ENCODE measurements at regions not wholly inside any gene's neighbourhood (a gene's known extent, or its start where the extent isn't known, plus 50 kb on each side); places are given as distances from the start of the nearest gene placed in this dataset.

DNA sequence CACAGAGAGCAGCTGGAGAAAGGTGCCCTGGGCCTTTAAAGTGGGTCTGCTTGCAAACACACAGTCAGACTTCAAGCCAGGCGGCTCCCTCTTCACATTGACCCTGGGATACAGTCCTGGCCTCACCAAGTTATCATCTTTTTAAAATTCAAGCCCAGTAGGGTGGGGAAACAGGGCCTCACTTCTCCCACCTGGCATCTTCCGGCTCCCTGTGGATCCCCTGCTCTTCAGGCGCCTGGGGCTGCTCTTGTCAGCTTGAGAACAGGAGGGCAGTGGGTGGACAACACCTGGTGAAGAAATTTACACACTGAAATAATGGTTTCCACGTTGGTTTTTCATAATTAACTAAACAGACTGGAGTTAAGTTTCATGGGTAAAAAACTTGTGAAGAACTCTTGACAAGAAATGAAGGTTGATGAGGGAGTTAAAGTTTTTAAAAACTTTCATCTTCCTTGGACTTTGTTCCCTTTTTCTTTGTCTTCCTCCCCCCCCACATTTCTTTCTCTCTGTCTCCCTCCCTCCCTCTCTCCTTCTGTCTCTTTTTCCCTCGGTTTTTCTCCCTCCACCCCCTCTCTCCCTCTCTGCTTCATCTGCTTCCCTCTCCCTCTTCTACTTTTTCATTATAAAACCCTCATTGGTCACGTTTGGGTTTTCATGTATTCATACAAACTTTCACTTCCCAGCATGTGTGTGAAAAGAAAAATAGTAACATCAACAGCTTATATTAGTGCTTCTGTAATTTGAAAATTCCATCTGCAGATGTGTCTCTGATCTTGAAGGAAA is 219.6 kb downstream of the DMRT2 start:
- no peak for DNase-seq

DNA sequence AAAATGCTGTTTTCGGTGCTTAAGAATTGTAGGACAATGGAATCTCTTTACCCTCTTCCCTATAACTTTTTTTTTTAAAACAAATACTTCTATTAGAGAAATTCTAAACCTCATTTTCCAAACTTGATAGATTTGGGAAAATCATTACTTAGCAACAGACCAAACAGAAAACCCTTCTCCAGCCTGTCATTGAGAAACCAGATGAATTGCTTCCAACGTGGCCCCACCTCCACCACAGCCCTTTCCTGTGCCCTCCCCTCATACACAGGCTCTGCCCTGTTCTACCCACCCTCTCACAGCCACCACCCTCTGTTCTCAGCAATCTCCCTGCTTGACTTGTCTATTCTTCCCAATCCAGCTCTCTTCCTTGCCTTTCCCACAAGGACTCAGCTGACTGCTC is 221.2 kb downstream of the DMRT2 start:
- DNase-seq, result no peak

DNA sequence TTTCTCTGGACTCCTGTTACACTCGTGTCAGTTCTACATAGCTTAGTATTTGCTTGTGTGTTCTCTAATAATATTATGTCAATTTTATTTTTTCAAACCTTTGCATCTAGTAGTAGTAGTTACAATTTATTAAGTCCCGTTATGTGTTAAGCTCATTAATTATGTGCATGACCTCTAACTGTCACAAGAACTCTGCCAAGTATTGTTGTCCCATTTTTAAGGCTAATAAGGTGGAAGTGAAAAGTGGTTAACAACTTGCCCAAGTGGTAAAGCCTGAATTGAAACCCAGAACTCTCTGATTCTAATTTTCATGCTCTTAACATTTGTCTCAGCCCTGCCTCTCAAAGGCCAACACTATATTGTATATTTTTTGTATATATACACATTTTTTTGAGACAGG is 221.6 kb downstream of the DMRT2 start:
- DNase-seq, result no peak

DNA sequence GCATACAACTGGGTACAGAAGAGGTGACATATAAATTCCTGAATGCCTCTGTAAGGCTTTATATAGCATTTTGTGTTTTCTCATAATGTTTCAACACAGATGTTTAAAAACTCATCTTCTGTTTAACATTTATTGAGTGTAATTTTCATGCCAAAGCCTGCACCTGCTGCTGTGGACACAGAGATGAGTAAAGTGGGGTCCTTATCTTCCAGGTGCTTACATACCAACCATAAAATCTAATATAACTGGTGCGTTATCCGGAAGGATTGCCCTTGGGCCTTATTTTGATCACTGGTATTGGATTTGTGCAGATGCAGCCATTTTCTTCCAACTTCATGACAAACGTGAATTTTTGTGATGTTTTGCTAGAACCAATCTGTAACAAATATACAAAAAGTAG is 222.3 kb downstream of the DMRT2 start:
- DNase-seq, result no peak

DNA sequence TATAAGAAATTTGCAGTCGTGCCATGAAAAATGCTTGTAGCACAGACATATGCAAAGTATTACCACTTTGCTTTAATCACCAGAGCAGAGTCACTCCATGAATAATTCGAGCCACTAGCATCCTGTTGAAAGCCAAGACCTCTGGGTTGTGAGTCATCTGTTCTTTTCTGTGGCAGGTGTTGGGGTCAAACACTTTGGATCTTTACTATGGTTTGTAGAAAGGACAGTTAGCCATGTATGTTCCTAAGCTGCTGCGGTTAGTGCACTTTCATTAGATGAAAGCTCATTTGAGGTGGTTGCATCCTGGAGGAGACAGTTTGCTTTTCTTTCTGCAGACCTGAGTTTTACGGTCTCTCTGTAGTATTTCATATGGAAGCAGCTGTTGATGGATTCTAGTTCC is 223.7 kb downstream of the DMRT2 start:
- no peak for DNase-seq

DNA sequence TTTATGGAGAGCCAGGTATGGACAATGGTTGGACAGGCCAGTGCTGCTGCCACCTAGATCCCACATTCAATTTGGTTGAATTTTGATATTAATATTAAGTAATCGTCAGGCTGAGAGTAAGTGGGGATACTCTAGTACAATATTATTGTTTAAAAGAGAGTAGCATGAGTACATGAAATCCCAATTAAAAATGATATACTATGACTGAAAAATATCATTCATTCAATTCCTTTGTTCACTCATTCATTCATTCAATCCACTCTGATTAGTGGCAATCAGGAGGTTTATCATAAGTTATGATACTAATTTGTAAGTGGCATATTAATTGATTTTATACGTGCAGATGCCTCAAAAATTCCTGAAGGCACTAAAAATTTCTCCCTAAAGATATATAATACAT is 224.2 kb downstream of the DMRT2 start:
- no peak for DNase-seq

DNA sequence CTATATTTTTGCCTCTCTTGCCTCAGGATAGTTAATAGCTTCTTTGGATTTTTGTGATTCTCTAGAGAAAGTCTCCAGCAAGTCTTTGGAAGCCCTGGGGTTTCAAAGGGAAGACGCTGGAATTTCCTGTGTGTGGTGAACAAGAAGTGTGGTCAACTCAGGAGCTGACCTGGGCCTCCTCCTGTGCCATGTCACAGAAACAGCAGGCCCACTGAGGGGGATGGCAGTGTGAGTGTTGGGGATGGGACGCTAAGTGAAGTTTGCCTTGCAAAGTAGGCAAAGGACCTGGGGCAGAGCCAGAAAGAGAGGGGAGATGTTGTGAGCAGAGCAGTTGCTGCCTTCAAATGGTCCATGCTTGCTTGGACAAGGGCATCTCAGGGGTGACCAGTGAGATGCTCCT is 226.3 kb downstream of the DMRT2 start:
- DNase-seq, result no peak

DNA sequence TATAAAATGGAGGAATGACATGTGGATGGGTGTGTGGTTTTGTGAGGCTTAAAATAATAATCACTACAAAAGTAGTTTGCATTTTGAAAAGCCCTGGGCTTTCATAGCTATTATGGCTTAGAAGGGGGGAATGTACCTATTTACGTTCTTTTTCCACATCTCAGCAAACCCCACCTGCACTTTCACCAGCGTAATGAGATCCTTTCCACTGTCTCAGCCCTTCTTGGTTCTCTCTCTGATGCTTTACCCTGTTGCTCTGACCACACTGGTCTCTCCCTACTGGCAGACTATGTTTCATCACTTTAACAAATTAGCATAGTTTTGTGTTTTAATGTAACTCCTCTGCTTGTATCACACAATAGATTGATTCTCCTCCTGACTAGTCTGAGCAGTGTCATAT is 234.6 kb downstream of the DMRT2 start:
- no peak for DNase-seq

DNA sequence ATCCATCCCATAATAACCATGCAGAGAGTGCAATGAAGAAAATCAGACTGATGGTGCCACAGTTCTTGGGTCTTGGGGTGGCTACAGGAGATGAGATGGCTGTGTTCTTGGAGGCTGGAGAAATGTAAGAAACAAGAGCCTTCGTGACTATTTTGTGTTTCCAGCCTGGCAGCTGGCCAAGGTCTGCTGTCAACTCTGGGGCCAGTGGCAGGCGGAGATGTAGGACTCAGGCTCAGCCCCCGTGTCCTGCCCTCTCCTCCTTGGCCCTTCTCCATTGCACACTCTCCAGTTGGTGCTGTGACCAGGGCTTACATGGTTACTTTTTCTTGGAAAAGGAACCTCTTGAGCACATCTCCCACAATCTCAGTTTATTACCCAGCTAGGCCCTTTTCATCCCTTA is 235.4 kb downstream of the DMRT2 start:
- no peak for DNase-seq

DNA sequence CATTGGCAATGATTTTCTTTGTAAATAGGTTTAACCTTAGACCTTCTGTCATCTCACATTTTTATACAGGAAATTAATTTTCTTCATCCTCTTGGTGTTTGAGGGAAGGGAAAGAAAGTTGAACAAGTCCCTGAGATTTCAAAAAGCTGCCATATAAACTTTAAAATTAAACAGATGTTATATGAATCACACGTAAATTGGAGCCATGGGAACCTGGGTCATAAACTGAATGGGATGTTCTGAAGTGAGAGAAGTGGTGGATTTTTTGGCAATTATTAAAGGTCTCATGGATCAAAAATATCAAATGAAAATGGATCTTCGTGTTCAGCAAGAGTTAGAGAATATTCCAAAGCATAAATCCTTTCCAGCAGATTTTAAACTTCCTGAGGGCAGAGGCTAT is 242.2 kb downstream of the DMRT2 start:
- DNase-seq, result no peak

DNA sequence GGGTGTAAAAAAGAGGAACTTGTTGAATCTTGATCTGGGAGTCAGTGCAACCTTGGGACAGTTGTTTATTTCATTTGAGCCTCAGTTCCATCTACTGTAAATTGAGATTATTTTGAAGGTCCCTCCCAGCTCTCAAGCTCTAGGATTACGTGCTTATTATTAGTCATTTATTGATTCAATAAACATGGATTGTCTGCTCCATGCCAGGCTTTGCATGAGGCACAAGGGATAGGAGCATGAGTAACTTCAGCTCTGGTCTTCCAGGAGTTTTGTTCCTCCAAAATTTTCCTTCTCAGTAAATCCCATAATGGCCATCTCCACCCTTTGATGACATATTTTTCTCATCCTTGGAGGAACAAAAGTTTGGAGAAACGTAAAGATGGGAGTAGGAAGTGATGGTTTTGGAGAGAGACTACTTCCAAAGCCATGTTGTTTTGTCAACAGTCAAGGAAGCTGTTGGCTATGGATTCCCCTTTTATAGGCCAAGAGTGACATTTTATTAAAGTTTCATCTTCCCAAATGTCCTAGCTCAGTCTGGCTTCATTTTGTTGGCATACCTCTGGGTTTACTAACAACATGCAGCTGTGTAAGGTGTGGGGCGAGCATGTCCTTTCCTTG is 244.6 kb downstream of the DMRT2 start:
- no peak for DNase-seq

DNA sequence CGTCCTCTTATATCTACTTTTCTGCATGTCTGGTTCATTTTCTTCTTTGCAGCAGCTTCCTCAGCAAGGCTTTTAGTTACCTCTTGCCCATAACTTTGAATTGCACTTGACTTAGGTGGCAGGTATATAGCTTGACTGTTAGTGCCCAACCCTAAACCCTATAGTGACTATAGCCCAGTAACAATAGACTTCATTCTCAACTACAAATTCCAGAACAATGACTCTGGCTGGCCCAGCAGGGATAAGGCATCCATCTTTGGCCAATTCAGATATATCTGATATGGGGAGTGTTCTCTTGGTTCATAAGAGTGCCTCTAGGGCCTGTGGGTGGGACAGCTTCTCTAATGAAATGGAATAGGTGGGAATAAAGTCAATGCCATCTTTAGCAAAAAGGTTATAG is 246.2 kb downstream of the DMRT2 start:
- no peak for DNase-seq

DNA sequence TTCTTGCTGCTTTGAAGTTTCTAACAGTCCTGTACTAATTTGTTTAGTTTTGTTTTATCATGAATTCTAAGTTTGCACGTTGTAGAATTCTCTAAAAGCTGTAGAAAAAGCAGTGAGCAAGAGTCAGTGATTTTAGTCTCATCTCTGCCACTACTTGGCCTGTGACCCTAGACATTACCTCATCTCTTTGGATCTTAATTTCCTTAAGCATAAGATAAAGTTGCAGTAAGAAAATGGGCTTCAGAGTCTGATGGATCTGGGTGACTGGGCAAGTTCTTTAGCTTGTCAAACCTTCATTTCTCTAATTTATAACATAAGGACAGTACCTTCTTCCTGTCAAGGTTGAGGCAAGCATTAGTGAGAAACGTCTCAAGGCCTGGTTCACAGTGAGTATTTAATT is 247.9 kb downstream of the DMRT2 start:
- no peak for DNase-seq

DNA sequence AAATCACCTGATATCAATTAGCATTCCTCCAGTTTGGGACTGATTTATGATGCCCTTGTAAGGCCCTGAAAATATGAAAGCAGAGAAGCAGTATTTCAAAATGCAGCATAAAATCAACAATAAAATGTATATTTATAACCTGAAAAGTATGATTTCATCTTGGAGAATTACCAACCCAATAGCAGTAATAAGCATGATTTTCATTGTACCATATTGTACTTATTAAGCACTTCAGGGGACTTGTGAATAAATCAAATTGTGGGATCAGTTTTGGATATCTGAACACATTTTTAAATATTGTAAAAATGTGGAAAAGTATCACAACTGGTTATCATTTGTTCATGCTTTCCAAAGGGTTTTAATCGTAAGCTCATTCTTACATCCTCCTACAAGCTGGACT is 250.8 kb downstream of the DMRT2 start:
- DNase-seq, result no peak

DNA sequence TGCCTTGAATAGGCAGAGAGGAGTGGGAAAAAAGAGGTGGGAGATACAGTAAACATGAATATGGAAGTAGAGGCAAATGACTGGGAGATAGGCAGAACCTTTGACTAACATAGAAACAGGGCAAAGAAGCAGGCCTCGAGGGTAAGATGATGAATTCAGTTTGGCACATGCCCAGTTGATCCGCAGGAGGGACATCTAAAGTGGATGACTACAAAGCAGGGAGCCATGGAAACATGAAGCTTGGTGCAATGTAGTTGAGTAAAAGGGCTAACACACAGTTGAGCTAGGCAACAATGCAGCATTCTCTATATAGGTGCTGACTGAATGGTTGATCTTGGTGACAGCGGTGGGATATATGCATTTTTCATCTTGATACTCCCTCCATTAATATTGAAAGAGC is 253.8 kb downstream of the DMRT2 start:
- DNase-seq, result no peak

DNA sequence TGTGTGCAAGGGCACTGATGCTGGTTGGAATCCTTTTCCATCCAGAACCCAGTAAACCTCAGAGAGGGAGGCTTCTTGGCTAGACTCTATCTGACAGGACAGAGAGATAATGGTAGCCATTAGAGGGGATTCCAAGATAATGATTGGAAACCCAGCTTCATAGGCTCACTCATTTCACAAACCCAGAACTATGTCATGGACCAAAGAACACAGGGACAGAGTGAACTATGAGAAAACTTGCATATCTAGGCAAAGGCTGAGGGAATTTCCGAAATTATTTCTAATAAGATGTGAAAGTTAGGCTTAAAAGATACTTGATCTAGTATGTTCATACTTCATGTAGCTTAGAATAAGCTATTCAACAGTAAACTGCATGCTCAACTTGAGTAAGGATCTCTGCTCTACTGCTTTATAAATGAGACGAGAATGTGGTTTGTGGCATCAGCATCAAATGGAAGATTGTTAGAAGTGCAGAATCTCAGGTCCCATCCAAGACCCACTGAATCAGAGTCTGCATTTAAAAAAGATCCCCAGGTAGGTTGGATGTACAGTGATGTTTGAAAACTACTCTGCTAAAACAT is 261.4 kb downstream of the DMRT2 start:
- no peak for DNase-seq

DNA sequence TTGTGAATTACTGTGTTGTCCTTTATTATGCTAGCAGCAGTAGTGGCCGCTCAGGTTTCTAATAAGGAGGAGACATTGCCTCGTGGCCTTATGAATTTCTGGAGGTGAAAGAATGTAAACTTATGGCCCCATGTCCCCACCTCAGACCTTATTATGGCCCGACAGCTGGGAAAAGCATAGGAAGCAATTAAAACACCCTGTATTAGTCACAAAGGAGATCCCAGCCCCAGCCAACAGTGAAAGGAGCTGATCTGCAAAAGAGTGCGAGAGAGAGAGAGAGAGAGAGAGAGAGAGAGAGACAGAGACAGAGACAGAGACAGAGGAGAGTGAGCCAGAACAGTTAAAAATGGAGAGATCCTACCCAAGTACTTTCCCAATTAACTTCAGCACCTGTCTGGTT is 269.3 kb downstream of the DMRT2 start:
- no peak for DNase-seq

DNA sequence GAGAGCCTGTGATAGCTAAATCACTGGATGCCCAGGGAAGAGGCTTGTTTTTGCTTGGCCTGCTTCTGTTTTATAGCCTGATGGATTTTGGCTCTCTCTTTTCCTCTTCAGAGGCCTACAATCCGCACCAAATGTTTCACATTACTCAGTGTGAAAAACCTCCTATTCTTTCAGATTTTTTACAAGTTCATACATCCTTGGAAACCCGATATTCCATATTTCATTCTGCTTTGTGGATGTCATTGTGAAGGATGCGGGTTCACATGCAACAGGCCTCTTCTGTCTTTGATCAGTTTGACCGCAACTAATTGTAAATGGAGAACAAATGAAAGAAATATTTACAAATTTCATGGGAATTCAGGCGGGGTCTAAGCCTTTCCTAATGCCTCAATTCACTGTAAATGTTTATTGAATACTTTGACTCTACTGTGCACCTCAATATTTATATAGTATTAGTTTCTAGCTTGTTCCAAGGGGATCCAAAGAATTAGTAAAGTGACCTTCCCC is 269.9 kb downstream of the DMRT2 start:
- DNase-seq, result no peak

DNA sequence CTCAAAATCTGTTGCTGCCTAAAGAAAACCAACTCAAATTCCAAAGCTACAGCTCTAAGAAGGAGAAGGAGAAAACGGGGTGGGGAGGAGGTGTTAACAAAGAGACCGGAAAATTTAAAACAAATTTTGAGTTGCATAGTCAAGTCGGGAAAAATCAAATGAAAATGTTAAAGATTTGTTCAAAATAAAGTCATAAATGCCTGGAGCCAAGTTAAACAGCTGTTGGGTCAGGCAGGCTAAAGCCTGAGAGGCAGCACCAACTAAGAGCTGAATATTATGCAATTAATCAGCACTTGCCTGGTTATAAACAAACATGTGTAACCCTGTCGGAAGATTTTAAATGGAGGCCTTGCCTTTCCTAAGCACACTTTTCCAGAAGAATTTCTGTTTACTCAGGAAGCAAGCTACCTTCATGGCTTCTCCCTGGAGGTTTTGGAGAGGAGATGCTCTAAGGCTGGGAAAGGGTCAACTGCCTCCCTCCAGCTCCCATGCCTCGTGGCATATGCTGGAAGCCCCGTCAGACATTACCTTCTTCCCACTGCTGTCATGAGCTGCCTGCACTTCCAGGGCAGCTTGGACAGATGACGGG is 270.5 kb downstream of the DMRT2 start:
- DNase-seq, result no peak

DNA sequence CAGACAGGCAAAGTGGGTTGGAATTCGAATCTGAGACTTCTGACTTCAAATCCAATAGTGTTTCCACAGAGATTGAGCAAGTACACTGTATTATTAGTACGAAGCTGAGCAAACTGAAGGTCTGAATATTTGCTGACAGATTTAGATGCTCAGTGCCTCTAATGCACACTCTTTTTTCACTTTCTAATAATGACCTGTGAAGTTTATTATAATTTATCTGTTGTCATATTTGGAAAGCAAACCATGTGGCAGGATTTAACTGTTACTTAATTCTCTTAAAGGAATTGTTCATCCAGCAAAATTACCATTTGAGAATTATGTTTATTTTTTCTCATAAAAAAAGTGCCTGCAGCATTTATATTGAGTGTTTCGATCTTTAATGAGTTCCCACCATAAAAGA is 277.3 kb downstream of the DMRT2 start:
- no peak for DNase-seq

DNA sequence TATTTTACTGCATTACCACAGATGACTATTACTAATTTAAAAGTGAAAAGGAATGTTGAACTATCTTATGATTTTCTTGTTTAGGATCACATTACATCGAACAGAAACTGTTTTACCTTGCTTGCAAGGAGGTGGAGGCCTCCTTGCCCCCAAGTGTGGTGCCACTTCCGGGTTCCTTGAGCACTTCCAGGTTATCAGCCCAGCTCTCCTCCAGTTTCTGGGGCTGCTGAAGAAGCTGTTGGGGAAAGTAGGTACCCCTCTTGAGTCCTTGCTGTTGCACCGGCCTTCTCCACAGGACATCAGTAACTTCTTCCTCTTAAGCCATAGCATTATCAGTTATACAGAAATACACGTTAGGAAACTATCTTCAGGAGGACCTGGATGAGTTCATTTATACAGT is 278.2 kb downstream of the DMRT2 start:
- no peak for DNase-seq

DNA sequence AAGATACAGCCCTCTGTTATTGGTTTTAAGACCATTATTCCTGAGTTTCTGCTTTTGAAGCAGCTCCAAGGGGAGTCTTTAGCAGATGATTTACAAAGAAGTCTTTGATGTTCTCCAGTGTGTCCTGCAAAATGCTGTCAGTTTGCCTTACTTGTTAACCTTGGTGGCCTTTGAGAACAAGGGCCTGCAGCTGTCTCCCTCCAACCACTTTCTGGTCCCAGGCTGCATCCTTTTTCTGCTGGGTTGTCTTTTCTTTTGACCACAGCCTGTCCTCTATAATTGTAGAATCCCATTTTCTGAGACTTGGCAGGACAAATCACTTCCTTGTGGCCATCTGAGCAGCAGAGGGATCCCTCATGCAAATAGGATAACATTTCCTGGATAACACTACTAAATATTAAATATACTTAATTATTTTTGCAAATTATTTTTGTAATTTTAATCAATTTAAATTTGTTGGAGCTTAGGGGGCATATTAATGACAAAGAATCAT is 281.4 kb downstream of the DMRT2 start:
- no peak for DNase-seq

DNA sequence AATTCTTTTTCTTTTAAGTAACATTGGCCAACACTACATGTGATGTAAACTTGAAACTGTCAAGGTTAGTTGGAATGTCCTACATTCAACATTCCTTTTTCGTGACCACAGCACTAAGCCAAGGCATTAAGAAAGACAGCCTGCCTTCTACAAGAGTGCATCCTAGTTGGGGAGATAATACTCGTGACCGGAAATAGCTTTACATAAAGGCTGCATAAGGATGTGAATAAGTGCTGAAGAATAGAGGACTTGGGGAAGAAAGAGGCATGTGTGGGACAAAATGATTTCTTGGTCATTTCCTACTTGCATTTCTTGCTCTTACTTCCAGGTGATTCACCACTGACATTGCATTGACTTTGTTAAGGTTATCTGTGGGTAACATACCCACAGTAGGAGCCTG is 282.0 kb downstream of the DMRT2 start:
- DNase-seq, result no peak

DNA sequence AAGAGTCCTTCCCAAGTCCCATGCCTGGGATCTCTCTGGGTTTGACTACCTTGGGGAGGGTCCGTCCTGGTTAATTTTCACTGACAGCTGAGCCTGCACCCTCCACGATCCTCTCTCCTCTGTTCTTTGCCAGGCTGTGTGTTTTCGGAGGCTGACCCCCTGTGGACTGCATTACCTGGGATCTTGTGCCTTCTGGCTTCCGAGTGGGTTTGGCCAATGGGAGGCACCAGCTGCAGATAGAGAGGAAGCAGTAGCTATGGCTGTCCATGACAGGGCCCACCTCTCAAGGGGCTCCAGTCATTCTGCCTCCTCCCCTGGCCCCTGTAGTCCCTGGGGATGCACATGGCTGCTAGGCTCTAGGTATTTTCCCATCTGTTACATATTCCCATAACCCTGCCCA is 285.0 kb downstream of the DMRT2 start:
- DNase-seq, result no peak

All from NCI-H1105 treated with DMSO at 0.1 percent for 48 hours (cell line).